ENCODE measurements at regions not wholly inside any gene's neighbourhood (a gene's known extent, or its start where the extent isn't known, plus 50 kb on each side); places are given as distances from the start of the nearest gene placed in this dataset.

GRCh38 chr18:78719821-78720220, 259.8 kb upstream of the SALL3 start:
- TF ChIP-seq CTCF (IDR thresholded peaks at IDR 0.05) (no peak), POLR2AphosphoS5 (IDR thresholded peaks at IDR 0.05) (no peak), POLR2A (IDR thresholded peaks at IDR 0.05) (no peak), EP300 (IDR thresholded peaks at IDR 0.05) (no peak)
